NCI-H524 treated with DMSO at 0.1 percent for 48 hours (cell line): ENCODE measurements at regions not wholly inside any gene's neighbourhood (a gene's known extent, or its start where the extent isn't known, plus 50 kb on each side); places are given as distances from the start of the nearest gene placed in this dataset.

Experiments used
- DNase-seq: peaks from one replicate; lab custom pipeline; 2025; lab: John Stamatoyannopoulos, UW

- no peak for DNase-seq
Measured at GRCh38 chr9:129330711-129331492, 152.8 kb upstream of the IER5L start.

GRCh38 chr9:129328355-129329042, 150.4 kb upstream of the IER5L start:
- no peak for DNase-seq

- DNase-seq = no peak
Measured at GRCh38 chr9:129327552-129328328, 149.7 kb upstream of the IER5L start.

- DNase-seq = no peak
Measured at GRCh38 chr9:129326061-129327005, 148.3 kb upstream of the IER5L start.

- DNase-seq = no peak
Measured at GRCh38 chr9:129324808-129325502, 146.9 kb upstream of the IER5L start.

- no peak for DNase-seq
Measured at GRCh38 chr9:129323999-129324553, 146.0 kb upstream of the IER5L start.

- DNase-seq = no peak
Measured at GRCh38 chr9:129323376-129323998, 145.4 kb upstream of the IER5L start.

- DNase-seq = no peak
Measured at GRCh38 chr9:129322641-129323375, 144.7 kb upstream of the IER5L start.

GRCh38 chr9:129322022-129322621, 144.1 kb upstream of the IER5L start:
- no peak for DNase-seq

GRCh38 chr9:129321286-129322021, 143.4 kb upstream of the IER5L start:
- DNase-seq = no peak

GRCh38 chr9:129320575-129321285, 142.7 kb upstream of the IER5L start:
- peak; percentile 70 for DNase-seq

GRCh38 chr9:129319938-129320481, 141.9 kb upstream of the IER5L start:
- no peak for DNase-seq

- no peak for DNase-seq
Measured at GRCh38 chr9:129319076-129319937, 141.2 kb upstream of the IER5L start.

GRCh38 chr9:129318121-129319075, 140.3 kb upstream of the IER5L start:
- no peak for DNase-seq
